Activated naive CD4-positive, alpha-beta T cell treated with anti-CD3 and anti-CD28 coated beads, Interleukin-2, amount 10 ng/mL, durations not matched to agents 7 days and 5 days (primary cell): ENCODE measurements at regions not wholly inside any gene's neighbourhood (a gene's known extent, or its start where the extent isn't known, plus 50 kb on each side); places are given as distances from the start of the nearest gene placed in this dataset.
A peak's percentile ranks its signal among the peaks of the same experiment; 100 is the strongest.
"Not testable (repeated sequence)": the region's sequence is repeated elsewhere in the genome, so short reads cannot be mapped to it uniquely, and the experiment has no call there.

ENCODE experiments used
- CTCF ChIA-PET: fragments of 350-600 bp; sonication (Branson Sonifier 250); formaldehyde crosslinking; loops from one replicate; lab custom pipeline; 2021; ENCODE audit warnings: antibody characterized with exemption; lab: Charles Lee
- DNase-seq: peaks from one replicate; pipeline ENCODE4 v3.0.0-alpha.2; 2020
- H3K27ac Mint-ChIP-seq: one replicate; pipeline ENCODE4 v1.8.0; 2021; ENCODE audit warnings: mild to moderate bottlenecking, moderate library complexity, mixed read lengths
- H3K27me3 Mint-ChIP-seq: one replicate; pipeline ENCODE4 v1.8.0; 2021; ENCODE audit warnings: mild to moderate bottlenecking, mixed read lengths
- H3K36me3 Mint-ChIP-seq: one replicate; pipeline ENCODE4 v1.8.0; 2021; ENCODE audit warnings: mixed read lengths
- H3K4me1 Mint-ChIP-seq: one replicate; pipeline ENCODE4 v1.8.0; 2021; ENCODE audit warnings: mixed read lengths
- H3K4me3 Mint-ChIP-seq: one replicate; pipeline ENCODE4 v1.8.0; 2021; ENCODE audit warnings: mild to moderate bottlenecking, moderate library complexity, mixed read lengths
- H3K9me3 Mint-ChIP-seq: one replicate; pipeline ENCODE4 v1.8.0; 2021; ENCODE audit warnings: mixed read lengths

- no peak for DNase-seq
- H3K4me1 Mint-ChIP-seq = no peaks in the 10 kb centered on the region
- peaks cover 4% of the 10 kb centered on the region for H3K9me3 Mint-ChIP-seq
- no peak overlapping the region for H3K27ac Mint-ChIP-seq
- no peak overlapping the region for H3K4me3 Mint-ChIP-seq
- CTCF ChIA-PET = no interaction called here
- H3K36me3 Mint-ChIP-seq = no peaks in the 10 kb centered on the region
- no peaks in the 10 kb centered on the region for H3K27me3 Mint-ChIP-seq
Observed at GRCh38 chr6:94902974-94903628, 674.2 kb upstream of the MANEA start.

- Mint-ChIP-seq H3K4me1 (no peaks in the 10 kb centered on the region), H3K9me3 (peaks cover 4% of the 10 kb centered on the region)
- CTCF ChIA-PET = no interaction called here
Observed at GRCh38 chr6:94899191-94899590, 678.1 kb upstream of the MANEA start.

GRCh38 chr6:94894300-94894699, 683.0 kb upstream of the MANEA start:
- CTCF ChIA-PET = no interaction called here
- no peak overlapping the region for H3K27ac Mint-ChIP-seq

More at GRCh38 chr6:94899191-94899590, 678.1 kb upstream of the MANEA start:
- Mint-ChIP-seq H3K4me3 (no peak overlapping the region), H3K27ac (no peak overlapping the region), H3K27me3 (no peaks in the 10 kb centered on the region), H3K36me3 (no peaks in the 10 kb centered on the region)
- no peak for DNase-seq

DNA sequence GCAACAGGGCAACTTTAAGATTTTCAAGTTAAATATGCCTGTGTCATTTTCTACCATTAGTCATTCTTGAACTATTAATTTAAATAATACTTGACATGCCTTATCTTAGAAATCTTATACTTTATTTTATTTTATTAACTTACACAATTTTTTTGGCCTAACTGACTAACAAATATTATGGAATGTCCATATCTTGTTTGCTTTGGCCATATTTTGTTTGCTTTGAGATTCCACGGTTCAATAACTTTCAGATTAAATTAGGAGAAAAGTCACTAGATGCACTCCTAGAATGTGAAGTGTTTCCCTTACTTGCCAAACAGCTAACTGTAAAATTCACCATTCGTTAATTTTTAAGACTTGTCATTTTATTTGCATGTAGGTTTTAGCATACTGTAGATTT, 684.0 kb upstream of the MANEA start:
- peaks cover 3% of the 10 kb centered on the region for H3K9me3 Mint-ChIP-seq
- H3K36me3 Mint-ChIP-seq = no peaks in the 10 kb centered on the region
- H3K27me3 Mint-ChIP-seq = no peaks in the 10 kb centered on the region
- no peaks in the 10 kb centered on the region for H3K4me1 Mint-ChIP-seq
- no peak overlapping the region for H3K4me3 Mint-ChIP-seq
- CTCF ChIA-PET = no interaction called here
- DNase-seq = no peak
- H3K27ac Mint-ChIP-seq = no peak overlapping the region

More at GRCh38 chr6:94894300-94894699, 683.0 kb upstream of the MANEA start:
- Mint-ChIP-seq H3K27me3 (no peaks in the 10 kb centered on the region), H3K9me3 (peaks cover 3% of the 10 kb centered on the region), H3K36me3 (no peaks in the 10 kb centered on the region), H3K4me3 (no peak overlapping the region), H3K4me1 (no peaks in the 10 kb centered on the region)
- no peak for DNase-seq

GRCh38 chr6:94873819-94874218, 703.5 kb upstream of the MANEA start:
- H3K27ac Mint-ChIP-seq, CTCF ChIA-PET, H3K36me3 Mint-ChIP-seq, DNase-seq, H3K9me3 Mint-ChIP-seq, H3K27me3 Mint-ChIP-seq, H3K4me1 Mint-ChIP-seq, H3K4me3 Mint-ChIP-seq: not testable (repeated sequence)

DNA sequence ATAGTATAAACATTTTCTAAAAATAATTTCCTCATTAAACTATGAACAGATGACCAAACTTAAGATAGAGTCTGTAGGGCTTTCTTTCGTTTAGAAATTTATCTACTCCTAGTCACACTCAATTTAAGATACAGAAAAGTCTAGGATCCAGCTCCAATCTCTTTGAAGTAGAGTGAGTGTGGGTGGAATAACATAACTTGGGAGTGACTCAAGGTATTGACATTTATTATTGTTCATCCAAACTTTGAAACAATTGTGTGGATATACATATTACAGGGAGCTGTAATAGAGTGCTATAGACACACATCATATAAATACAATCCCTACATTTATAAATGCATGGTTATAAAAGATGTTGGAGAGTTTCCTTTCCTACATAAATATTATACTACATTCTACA, 715.2 kb upstream of the MANEA start:
- no peak overlapping the region for H3K27ac Mint-ChIP-seq
- no peak for DNase-seq
- no peaks in the 10 kb centered on the region for H3K27me3 Mint-ChIP-seq
- H3K36me3 Mint-ChIP-seq = no peaks in the 10 kb centered on the region
- CTCF ChIA-PET = no interaction called here
- no peaks in the 10 kb centered on the region for H3K9me3 Mint-ChIP-seq
- H3K4me3 Mint-ChIP-seq = no peak overlapping the region
- no peaks in the 10 kb centered on the region for H3K4me1 Mint-ChIP-seq

GRCh38 chr6:94859924-94860323, 717.4 kb upstream of the MANEA start:
- CTCF ChIA-PET = no interaction called here
- H3K9me3 Mint-ChIP-seq = no peaks in the 10 kb centered on the region

GRCh38 chr6:94856999-94857398, 720.3 kb upstream of the MANEA start:
- H3K4me3 Mint-ChIP-seq, H3K9me3 Mint-ChIP-seq, H3K4me1 Mint-ChIP-seq, H3K27me3 Mint-ChIP-seq, H3K36me3 Mint-ChIP-seq, CTCF ChIA-PET, H3K27ac Mint-ChIP-seq, DNase-seq: not testable (repeated sequence)

More at GRCh38 chr6:94859924-94860323, 717.4 kb upstream of the MANEA start:
- Mint-ChIP-seq H3K4me3 (no peak overlapping the region), H3K36me3 (no peaks in the 10 kb centered on the region), H3K27me3 (no peaks in the 10 kb centered on the region), H3K27ac (no peak overlapping the region), H3K4me1 (no peaks in the 10 kb centered on the region)
- DNase-seq = no peak

- H3K9me3 Mint-ChIP-seq, H3K27ac Mint-ChIP-seq, H3K4me3 Mint-ChIP-seq, H3K4me1 Mint-ChIP-seq, H3K36me3 Mint-ChIP-seq, CTCF ChIA-PET, DNase-seq, H3K27me3 Mint-ChIP-seq: not testable (repeated sequence)
Observed at GRCh38 chr6:94851329-94851728, 726.0 kb upstream of the MANEA start.

GRCh38 chr6:94845742-94846141, 731.6 kb upstream of the MANEA start:
- DNase-seq = no peak
- no peaks in the 10 kb centered on the region for H3K9me3 Mint-ChIP-seq
- no peak overlapping the region for H3K27ac Mint-ChIP-seq
- no peaks in the 10 kb centered on the region for H3K36me3 Mint-ChIP-seq
- H3K27me3 Mint-ChIP-seq = no peaks in the 10 kb centered on the region
- H3K4me1 Mint-ChIP-seq = no peaks in the 10 kb centered on the region
- no peak overlapping the region for H3K4me3 Mint-ChIP-seq
- CTCF ChIA-PET = no interaction called here

GRCh38 chr6:94835264-94835663, 742.1 kb upstream of the MANEA start:
- H3K27ac Mint-ChIP-seq = no peak overlapping the region
- DNase-seq = no peak
- H3K9me3 Mint-ChIP-seq = peaks cover 5% of the 10 kb centered on the region
- H3K4me1 Mint-ChIP-seq = no peaks in the 10 kb centered on the region
- CTCF ChIA-PET = no interaction called here
- H3K27me3 Mint-ChIP-seq = no peaks in the 10 kb centered on the region
- H3K4me3 Mint-ChIP-seq = no peak overlapping the region
- no peaks in the 10 kb centered on the region for H3K36me3 Mint-ChIP-seq

DNA sequence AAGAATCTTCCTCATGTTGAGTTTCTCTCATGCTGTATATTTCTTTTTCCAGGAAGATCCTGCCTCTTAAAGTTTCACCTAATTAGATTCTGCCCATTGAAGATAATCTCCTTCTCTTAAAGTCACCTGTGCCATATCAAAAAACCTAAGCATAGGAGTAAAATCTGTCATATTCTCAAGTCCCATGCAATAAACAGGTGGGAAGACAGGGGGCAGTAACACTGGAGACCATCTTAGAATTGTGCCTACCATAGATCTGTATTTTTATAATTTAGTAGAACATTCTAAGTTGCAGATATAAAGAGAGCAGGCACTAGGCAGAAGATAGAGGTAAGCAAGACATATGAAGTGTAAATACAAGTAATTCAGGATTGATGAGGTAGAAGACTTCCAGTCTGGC, 763.5 kb upstream of the MANEA start:
- CTCF ChIA-PET = no interaction called here
- Mint-ChIP-seq H3K9me3 (no peaks in the 10 kb centered on the region), H3K4me1 (no peaks in the 10 kb centered on the region), H3K27ac (no peak overlapping the region), H3K4me3 (no peak overlapping the region), H3K27me3 (no peaks in the 10 kb centered on the region), H3K36me3 (no peaks in the 10 kb centered on the region)
- DNase-seq = no peak

DNA sequence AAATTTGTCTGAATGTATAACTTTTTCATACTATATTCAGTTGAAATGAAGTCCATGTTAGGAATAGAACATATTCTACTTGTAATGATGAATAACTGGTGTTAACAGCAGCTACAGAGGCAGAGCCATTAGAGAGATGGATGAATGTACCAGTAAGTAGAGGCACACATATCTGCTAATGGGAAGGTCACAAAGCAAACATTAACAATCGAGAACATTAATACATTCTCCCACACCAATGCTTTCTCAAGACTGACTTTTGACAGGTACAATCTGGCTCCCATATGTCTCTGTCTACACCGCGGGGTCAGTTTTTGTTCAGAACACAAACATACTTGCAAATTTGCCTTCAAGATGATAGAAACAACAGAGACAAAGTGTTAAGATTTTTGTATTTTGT, 776.0 kb upstream of the MANEA start:
- Mint-ChIP-seq H3K9me3 (peaks cover 9% of the 10 kb centered on the region), H3K36me3 (no peaks in the 10 kb centered on the region), H3K27me3 (no peaks in the 10 kb centered on the region), H3K27ac (no peak overlapping the region), H3K4me1 (no peaks in the 10 kb centered on the region), H3K4me3 (no peak overlapping the region)
- DNase-seq = no peak
- CTCF ChIA-PET = no interaction called here

GRCh38 chr6:94785514-94785913, 791.8 kb upstream of the MANEA start:
- DNase-seq = no peak
- no peak overlapping the region for H3K4me3 Mint-ChIP-seq
- no peaks in the 10 kb centered on the region for H3K36me3 Mint-ChIP-seq
- H3K9me3 Mint-ChIP-seq = peaks cover 14% of the 10 kb centered on the region
- CTCF ChIA-PET = no interaction called here
- peaks cover 5% of the 10 kb centered on the region for H3K4me1 Mint-ChIP-seq
- no peaks in the 10 kb centered on the region for H3K27me3 Mint-ChIP-seq
- no peak overlapping the region for H3K27ac Mint-ChIP-seq

DNA sequence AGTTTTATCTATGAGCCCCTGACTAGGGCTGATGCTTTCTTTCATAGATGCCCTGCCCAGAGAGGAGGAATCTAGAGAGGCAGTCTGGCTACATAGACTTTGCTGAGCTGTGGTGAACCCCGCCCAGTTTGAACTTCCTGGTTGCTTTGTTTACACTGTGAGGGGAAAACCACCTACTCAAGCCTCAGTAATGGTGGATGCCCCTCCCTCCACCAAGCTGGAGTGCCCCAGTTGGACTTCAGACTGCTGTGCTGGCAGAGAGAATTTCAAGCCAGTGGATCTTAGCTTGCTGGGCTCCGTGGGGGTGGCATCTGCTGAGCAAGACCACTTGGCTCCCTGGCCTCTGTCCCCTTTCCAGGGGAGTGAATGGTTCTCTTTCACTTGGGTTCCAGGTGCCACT, 792.3 kb upstream of the MANEA start:
- CTCF ChIA-PET, H3K4me1 Mint-ChIP-seq, H3K36me3 Mint-ChIP-seq, H3K27me3 Mint-ChIP-seq, H3K4me3 Mint-ChIP-seq: not testable (repeated sequence)
- H3K27ac Mint-ChIP-seq = peak overlapping the region; percentile 49
- peaks cover 14% of the 10 kb centered on the region for H3K9me3 Mint-ChIP-seq
- peak; percentile 36 for DNase-seq

DNA sequence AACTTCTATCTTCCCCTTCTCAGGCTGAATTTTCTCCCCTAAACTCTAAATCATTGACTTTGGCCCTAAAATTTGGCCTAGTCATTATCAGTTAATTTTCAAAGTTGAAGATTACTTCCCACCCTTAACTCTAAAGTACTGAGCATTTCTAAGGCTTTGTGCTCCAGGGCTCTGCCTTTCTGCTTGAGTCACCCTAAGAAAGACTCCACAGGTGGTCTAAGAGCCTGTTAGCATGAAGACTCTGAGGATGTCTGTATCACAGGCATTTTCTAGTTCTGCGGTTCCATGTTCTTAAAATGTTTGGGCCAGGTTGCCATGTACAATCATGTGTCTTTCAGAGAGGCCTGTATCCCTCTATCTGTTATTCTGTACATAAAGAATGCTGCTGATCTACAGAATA, 808.1 kb upstream of the MANEA start:
- Mint-ChIP-seq H3K9me3 (no peaks in the 10 kb centered on the region), H3K27ac (no peak overlapping the region), H3K4me3 (no peak overlapping the region), H3K27me3 (no peaks in the 10 kb centered on the region), H3K36me3 (no peaks in the 10 kb centered on the region), H3K4me1 (no peaks in the 10 kb centered on the region)
- no peak for DNase-seq
- CTCF ChIA-PET = no interaction called here
